ENCODE measurements at regions not wholly inside any gene's neighbourhood (a gene's known extent, or its start where the extent isn't known, plus 50 kb on each side); places are given as distances from the start of the nearest gene placed in this dataset.

DNA sequence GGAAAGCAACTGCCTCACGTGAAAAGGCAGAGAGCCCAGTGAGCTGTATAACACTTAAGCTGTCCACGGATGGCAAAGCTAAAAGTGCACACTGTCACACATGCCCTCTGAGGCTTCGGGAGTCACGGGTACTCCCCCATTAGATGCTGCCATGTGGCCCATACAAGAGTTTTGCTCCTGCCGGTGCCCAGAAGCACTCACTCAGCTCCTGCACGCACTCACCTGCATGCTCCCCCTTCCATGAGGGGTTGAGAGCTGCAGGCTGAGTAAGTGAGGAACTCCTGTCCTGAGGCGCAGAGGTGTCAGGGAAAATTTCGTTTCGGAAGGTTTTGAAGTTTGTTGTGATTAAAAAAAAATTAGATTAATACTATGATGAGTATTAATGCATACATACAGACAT is 939.2 kb upstream of the ATXN8OS start:
- no peaks in the 10 kb centered on the region for H3K27me3 ChIP-seq (ENCODE audit: control insufficient read depth in 1 of 2, insufficient read depth in 2 of 2, low read length in 1 of 2)
- no peak overlapping the region for H3K4me3 ChIP-seq (ENCODE audit: low read length in 2 of 2)
- 88 to 89% methylated on average over 9 of the region's 9 CpGs for WGBS, 2 donors
- H3K36me3 ChIP-seq (ENCODE audit: control insufficient read depth in 1 of 2, insufficient read depth in 2 of 2, low read length in 1 of 2): no peaks in the 10 kb centered on the region
- H3K27ac ChIP-seq (ENCODE audit: low read depth in 1 of 2, low read length in 2 of 2): no peak overlapping the region
- no peaks in the 10 kb centered on the region for H3K4me1 ChIP-seq (ENCODE audit: control insufficient read depth in 1 of 2, insufficient read depth in 2 of 2, low read length in 2 of 2)
- H3K9me3 ChIP-seq (ENCODE audit: control insufficient read depth, low read length): peaks cover 2% of the 10 kb centered on the region
- ATAC-seq (ENCODE audit: low FRiP score): no peak
- DNase-seq: no peak
- intact Hi-C loops (cut with DNase I): no loop called here

DNA sequence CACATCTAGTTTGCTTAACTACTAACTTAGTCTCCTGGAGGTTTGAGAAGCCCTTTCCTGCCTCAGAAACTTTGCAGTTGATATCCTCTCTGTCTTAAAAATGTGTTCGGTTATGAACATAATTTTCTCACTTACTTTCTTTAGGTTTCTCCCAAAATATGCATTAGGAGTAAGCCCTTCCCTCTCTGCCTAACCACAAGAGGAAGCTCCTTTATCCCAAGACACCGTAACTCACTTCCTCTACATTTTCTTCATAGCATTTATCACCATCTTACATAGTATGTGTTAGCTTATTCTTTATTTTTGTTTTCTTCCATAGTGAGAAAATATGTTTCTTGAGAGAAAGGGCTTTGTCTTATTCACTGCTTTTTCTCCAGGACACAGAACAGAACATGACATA is 952.5 kb upstream of the ATXN8OS start:
- WGBS, 2 donors: 49 to 63% methylated on average over 2 of the region's 2 CpGs
- intact Hi-C loops (cut with DNase I): no loop called here
- Histone ChIP-seq H3K27me3 (ENCODE audit: control insufficient read depth in 1 of 2, insufficient read depth in 2 of 2, low read length in 1 of 2) (no peaks in the 10 kb centered on the region), H3K4me3 (ENCODE audit: low read length in 2 of 2) (no peak overlapping the region), H3K4me1 (ENCODE audit: control insufficient read depth in 1 of 2, insufficient read depth in 2 of 2, low read length in 2 of 2) (no peaks in the 10 kb centered on the region), H3K27ac (ENCODE audit: low read depth in 1 of 2, low read length in 2 of 2) (no peak overlapping the region), H3K9me3 (ENCODE audit: control insufficient read depth, low read length) (no peaks in the 10 kb centered on the region), H3K36me3 (ENCODE audit: control insufficient read depth in 1 of 2, insufficient read depth in 2 of 2, low read length in 1 of 2) (no peaks in the 10 kb centered on the region)
- no peak for ATAC-seq (ENCODE audit: low FRiP score)
- DNase-seq: no peak

DNA sequence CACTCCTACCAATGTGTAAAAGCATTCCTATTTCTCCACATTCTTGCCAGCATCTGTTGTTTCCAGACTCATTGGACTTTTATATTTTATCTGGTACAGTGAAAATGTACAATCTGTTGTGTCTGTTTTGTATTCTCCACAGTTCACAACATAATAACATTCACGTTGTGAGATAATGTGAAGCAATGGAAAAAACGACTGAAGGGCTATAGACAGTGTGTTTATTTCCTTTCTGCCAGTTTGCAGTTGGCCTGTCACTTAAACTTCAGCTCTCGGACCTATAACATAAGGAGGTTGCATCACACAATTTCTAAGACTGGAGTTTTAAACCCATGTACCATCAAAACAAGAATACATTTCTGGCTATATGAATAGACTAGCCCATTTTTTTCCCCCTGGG is 965.5 kb upstream of the ATXN8OS start:
- 55 to 60% methylated on average over 3 of the region's 3 CpGs for WGBS, 2 donors
- no peak for DNase-seq

DNA sequence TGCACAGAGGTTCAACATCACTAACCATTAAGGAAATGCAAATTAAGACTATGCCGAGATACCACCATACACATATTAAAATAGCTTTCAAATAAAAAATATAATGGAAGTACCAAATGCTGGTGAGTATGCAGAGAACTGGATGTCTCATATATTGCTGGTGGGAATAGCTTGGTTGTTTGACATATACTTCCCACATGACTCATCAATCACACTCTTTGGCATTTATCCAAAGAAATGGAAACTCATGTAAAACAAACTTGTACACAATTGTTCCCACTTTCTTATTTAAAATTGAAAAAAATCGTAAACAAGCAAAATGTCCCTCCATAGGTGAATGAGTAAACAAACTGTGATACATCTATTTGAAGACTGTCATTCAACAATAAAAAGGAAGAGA is 982.6 kb upstream of the ATXN8OS start:
- Histone ChIP-seq H3K4me3 (ENCODE audit: low read length in 2 of 2) (no peak overlapping the region), H3K27ac (ENCODE audit: low read depth in 1 of 2, low read length in 2 of 2) (no peak overlapping the region), H3K27me3 (ENCODE audit: control insufficient read depth in 1 of 2, insufficient read depth in 2 of 2, low read length in 1 of 2) (no peaks in the 10 kb centered on the region), H3K36me3 (ENCODE audit: control insufficient read depth in 1 of 2, insufficient read depth in 2 of 2, low read length in 1 of 2) (no peaks in the 10 kb centered on the region), H3K9me3 (ENCODE audit: control insufficient read depth, low read length) (no peaks in the 10 kb centered on the region), H3K4me1 (ENCODE audit: control insufficient read depth in 1 of 2, insufficient read depth in 2 of 2, low read length in 2 of 2) (no peaks in the 10 kb centered on the region)
- DNase-seq: no peak
- 81 to 85% methylated on average over 2 of the region's 2 CpGs for WGBS, 2 donors
- ATAC-seq (ENCODE audit: low FRiP score): no peak
- intact Hi-C loops (cut with DNase I): no loop called here

More for the DNA sequence above, 965.5 kb upstream of the ATXN8OS start:
- no peaks in the 10 kb centered on the region for H3K4me1 ChIP-seq (ENCODE audit: control insufficient read depth in 1 of 2, insufficient read depth in 2 of 2, low read length in 2 of 2)
- H3K27me3 ChIP-seq (ENCODE audit: control insufficient read depth in 1 of 2, insufficient read depth in 2 of 2, low read length in 1 of 2): no peaks in the 10 kb centered on the region
- intact Hi-C loops (cut with DNase I): no loop called here
- H3K4me3 ChIP-seq (ENCODE audit: low read length in 2 of 2): no peak overlapping the region
- no peaks in the 10 kb centered on the region for H3K9me3 ChIP-seq (ENCODE audit: control insufficient read depth, low read length)
- no peak overlapping the region for H3K27ac ChIP-seq (ENCODE audit: low read depth in 1 of 2, low read length in 2 of 2)
- no peak for ATAC-seq (ENCODE audit: low FRiP score)
- no peaks in the 10 kb centered on the region for H3K36me3 ChIP-seq (ENCODE audit: control insufficient read depth in 1 of 2, insufficient read depth in 2 of 2, low read length in 1 of 2)

GRCh38 chr13:69109891-69110525 is 997.6 kb upstream of the ATXN8OS start:
- Histone ChIP-seq H3K4me3 (ENCODE audit: low read length in 2 of 2) (no peak overlapping the region), H3K27ac (ENCODE audit: low read depth in 1 of 2, low read length in 2 of 2) (no peak overlapping the region), H3K27me3 (ENCODE audit: control insufficient read depth in 1 of 2, insufficient read depth in 2 of 2, low read length in 1 of 2) (no peaks in the 10 kb centered on the region), H3K9me3 (ENCODE audit: control insufficient read depth, low read length) (peaks cover 2% of the 10 kb centered on the region), H3K36me3 (ENCODE audit: control insufficient read depth in 1 of 2, insufficient read depth in 2 of 2, low read length in 1 of 2) (no peaks in the 10 kb centered on the region), H3K4me1 (ENCODE audit: control insufficient read depth in 1 of 2, insufficient read depth in 2 of 2, low read length in 2 of 2) (no peaks in the 10 kb centered on the region)
- intact Hi-C loops (cut with DNase I): no loop called here
- WGBS, 2 donors: 38 to 50% methylated on average over 3 of the region's 3 CpGs
- no peak for ATAC-seq (ENCODE audit: low FRiP score)
- no peak for DNase-seq

DNA sequence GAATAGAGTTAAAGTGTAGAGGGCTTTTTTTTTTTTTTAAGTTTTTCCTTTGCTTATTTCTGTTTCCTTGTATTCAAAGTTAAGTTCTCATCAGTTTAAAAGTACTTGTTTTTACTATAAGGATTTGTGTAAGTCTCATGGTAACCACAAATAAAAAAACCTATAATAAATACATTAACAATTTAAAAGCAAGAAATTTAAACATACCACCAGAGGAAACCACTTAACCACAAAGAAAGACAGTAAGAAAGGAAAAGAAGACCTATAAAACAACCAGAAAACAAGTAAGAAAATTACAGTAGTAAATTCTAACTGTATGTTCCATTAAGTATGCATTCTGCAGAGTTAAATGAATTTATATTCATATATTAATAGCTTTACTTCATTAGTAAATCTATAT is 999.1 kb upstream of the ATXN8OS start:
- ATAC-seq (ENCODE audit: low FRiP score) (no peak), DNase-seq (no peak)
- no peaks in the 10 kb centered on the region for H3K27me3 ChIP-seq (ENCODE audit: control insufficient read depth in 1 of 2, insufficient read depth in 2 of 2, low read length in 1 of 2)
- H3K9me3 ChIP-seq (ENCODE audit: control insufficient read depth, low read length): peaks cover 2% of the 10 kb centered on the region
- intact Hi-C loops (cut with DNase I): no loop called here
- H3K4me1 ChIP-seq (ENCODE audit: control insufficient read depth in 1 of 2, insufficient read depth in 2 of 2, low read length in 2 of 2): no peaks in the 10 kb centered on the region
- H3K27ac ChIP-seq (ENCODE audit: low read depth in 1 of 2, low read length in 2 of 2): no peak overlapping the region
- no peaks in the 10 kb centered on the region for H3K36me3 ChIP-seq (ENCODE audit: control insufficient read depth in 1 of 2, insufficient read depth in 2 of 2, low read length in 1 of 2)
- no peak overlapping the region for H3K4me3 ChIP-seq (ENCODE audit: low read length in 2 of 2)

DNA sequence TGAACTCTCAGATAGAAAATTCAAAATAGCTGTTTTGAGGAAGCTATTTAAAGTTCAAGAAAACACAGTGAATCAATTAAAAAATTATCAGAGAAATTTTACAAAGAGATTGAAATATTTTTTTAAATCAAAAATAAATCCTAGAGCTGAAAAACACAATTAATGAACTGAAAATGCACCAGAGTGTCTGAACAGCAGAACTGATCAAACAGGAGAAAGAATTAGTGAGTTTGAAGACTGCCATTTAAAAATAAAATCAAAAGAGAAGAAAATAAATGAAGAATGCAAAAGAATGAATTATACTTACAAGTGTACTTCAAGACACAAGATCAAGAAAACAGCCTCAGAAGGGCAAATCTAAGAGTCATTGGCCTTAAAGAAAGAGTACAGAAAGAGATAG is 1000.2 kb upstream of the ATXN8OS start:
- intact Hi-C loops (cut with DNase I): no loop called here
- Histone ChIP-seq H3K27ac (ENCODE audit: low read depth in 1 of 2, low read length in 2 of 2) (no peak overlapping the region), H3K4me3 (ENCODE audit: low read length in 2 of 2) (no peak overlapping the region), H3K9me3 (ENCODE audit: control insufficient read depth, low read length) (peaks cover 2% of the 10 kb centered on the region), H3K4me1 (ENCODE audit: control insufficient read depth in 1 of 2, insufficient read depth in 2 of 2, low read length in 2 of 2) (no peaks in the 10 kb centered on the region), H3K36me3 (ENCODE audit: control insufficient read depth in 1 of 2, insufficient read depth in 2 of 2, low read length in 1 of 2) (no peaks in the 10 kb centered on the region), H3K27me3 (ENCODE audit: control insufficient read depth in 1 of 2, insufficient read depth in 2 of 2, low read length in 1 of 2) (no peaks in the 10 kb centered on the region)
- ATAC-seq (ENCODE audit: low FRiP score) (no peak), DNase-seq (no peak)

- H3K9me3 ChIP-seq (ENCODE audit: control insufficient read depth, low read length): no peaks in the 10 kb centered on the region
- no peak overlapping the region for H3K4me3 ChIP-seq (ENCODE audit: low read length in 2 of 2)
- H3K27me3 ChIP-seq (ENCODE audit: control insufficient read depth in 1 of 2, insufficient read depth in 2 of 2, low read length in 1 of 2): no peaks in the 10 kb centered on the region
- 88 to 94% methylated on average over 1 of the region's 1 CpG for WGBS, 2 donors
- no peaks in the 10 kb centered on the region for H3K36me3 ChIP-seq (ENCODE audit: control insufficient read depth in 1 of 2, insufficient read depth in 2 of 2, low read length in 1 of 2)
- ATAC-seq (ENCODE audit: low FRiP score) (no peak), DNase-seq (no peak)
- no peak overlapping the region for H3K27ac ChIP-seq (ENCODE audit: low read depth in 1 of 2, low read length in 2 of 2)
- intact Hi-C loops (cut with DNase I): no loop called here
- no peaks in the 10 kb centered on the region for H3K4me1 ChIP-seq (ENCODE audit: control insufficient read depth in 1 of 2, insufficient read depth in 2 of 2, low read length in 2 of 2)
Observed at GRCh38 chr13:69101841-69102240, 1005.8 kb upstream of the ATXN8OS start.

DNA sequence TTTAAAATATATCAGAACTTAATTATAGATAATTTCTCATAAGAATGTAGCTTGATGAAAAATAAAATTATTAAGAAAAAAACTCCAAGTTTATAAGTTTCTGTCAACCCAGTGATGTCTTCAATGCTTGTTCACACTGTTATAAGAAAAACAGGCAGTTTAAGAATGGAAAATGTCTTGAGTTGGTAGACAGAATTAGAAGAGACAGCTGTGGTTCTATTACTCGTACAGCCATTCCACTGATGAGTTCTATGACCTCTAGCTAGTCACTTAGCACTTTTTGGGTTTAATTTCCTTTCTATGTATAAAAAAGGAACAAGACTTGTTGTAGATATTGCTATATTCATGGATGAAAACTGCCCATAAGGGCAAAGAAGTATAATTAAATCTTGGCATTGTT is 1013.1 kb upstream of the ATXN8OS start:
- WGBS, 2 donors: 39 to 45% methylated on average over 1 of the region's 1 CpG
- no peaks in the 10 kb centered on the region for H3K27me3 ChIP-seq (ENCODE audit: control insufficient read depth in 1 of 2, insufficient read depth in 2 of 2, low read length in 1 of 2)
- no peak overlapping the region for H3K27ac ChIP-seq (ENCODE audit: low read depth in 1 of 2, low read length in 2 of 2)
- H3K4me1 ChIP-seq (ENCODE audit: control insufficient read depth in 1 of 2, insufficient read depth in 2 of 2, low read length in 2 of 2): no peaks in the 10 kb centered on the region
- H3K36me3 ChIP-seq (ENCODE audit: control insufficient read depth in 1 of 2, insufficient read depth in 2 of 2, low read length in 1 of 2): no peaks in the 10 kb centered on the region
- ATAC-seq (ENCODE audit: low FRiP score) (no peak), DNase-seq (no peak)
- no peak overlapping the region for H3K4me3 ChIP-seq (ENCODE audit: low read length in 2 of 2)
- no peaks in the 10 kb centered on the region for H3K9me3 ChIP-seq (ENCODE audit: control insufficient read depth, low read length)
- intact Hi-C loops (cut with DNase I): no loop called here

All from aorta (tissue), 5 donors.